ENCODE measurements at regions not wholly inside any gene's neighbourhood (a gene's known extent, or its start where the extent isn't known, plus 50 kb on each side); places are given as distances from the start of the nearest gene placed in this dataset.

- H3K4me3 ChIP-seq (ENCODE audit: control insufficient read depth, low read depth, low read length) = no peak overlapping the region
- TF ChIP-seq CTCF (IDR thresholded peaks at IDR 0.05; ENCODE audit: control insufficient read depth, insufficient read depth, low read depth, low read length, missing control alignments) = no peak
- no peak for DNase-seq (ENCODE audit: low read depth)
Observed at GRCh38 chr2:37568565-37568964, 102.9 kb downstream of the CDC42EP3 start.

DNA sequence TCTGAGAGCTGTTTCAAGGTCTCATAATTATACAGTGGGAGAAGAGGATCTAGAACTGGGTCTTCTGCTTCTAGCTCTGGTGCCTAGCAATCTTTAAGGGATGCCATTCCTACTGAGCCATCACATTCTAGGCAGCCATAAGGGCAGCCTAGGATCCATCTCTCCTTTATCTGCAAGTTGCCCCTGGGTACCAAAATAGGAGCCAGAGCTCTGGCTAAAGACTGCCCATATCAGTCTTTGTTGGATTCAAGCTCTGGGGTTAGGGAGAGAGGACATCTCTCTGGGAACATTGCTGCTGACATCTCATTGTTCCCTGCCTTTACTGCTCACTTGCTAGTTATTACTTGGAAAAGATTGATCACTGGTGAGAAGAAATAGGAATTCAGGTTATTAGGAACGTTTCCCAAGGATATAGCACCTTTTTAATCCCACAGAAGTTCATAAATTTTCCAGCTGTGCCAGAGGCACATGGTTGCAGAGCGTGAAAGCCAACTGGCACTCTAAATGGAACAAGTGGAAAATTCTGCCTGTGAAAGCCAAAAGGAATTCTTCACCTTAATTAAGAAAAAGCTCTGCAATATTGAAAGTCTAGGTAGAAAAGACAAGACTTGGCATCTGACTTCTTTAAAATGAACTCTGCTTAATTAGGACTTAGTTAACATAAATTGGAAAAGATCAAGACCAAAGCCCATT, 102.2 kb downstream of the CDC42EP3 start:
- no peak for TF ChIP-seq CTCF (IDR thresholded peaks at IDR 0.05; ENCODE audit: control insufficient read depth, insufficient read depth, low read depth, low read length, missing control alignments)
- no peak for DNase-seq (ENCODE audit: low read depth)

DNA sequence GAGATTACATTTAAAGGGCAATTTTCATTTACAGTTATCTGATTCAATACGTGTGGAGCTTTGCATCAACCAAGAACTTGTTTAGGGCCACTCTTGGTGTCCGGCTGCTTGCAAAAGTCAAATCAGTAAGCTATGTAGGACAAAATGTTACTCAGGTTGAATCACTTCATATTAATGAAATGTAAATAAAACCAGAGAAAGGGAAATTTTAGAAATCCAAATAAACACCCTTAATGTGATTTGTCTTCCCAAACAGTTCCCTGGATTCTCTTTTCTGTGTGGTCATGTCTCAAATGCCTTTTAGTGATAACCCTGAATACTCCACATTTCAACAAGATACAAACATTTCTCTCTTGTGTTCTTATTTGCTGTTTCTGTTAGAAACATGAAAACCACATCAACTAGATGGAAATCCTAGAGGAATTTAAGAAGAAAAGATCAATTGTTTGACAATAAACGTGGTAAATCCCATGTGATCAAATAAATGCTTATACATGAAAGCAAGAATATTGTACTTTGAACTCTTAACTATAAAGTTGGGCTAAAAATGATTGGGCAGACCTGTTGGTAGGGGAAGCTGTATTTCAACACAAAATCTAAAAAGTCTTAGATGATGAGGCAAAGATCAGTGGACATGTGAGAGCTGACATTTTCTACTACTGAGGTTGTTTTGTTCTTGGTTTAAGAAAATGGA, 101.3 kb downstream of the CDC42EP3 start:
- DNase-seq (ENCODE audit: low read depth) = no peak
- H3K4me3 ChIP-seq (ENCODE audit: control insufficient read depth, low read depth, low read length) = no peak overlapping the region
- TF ChIP-seq CTCF (IDR thresholded peaks at IDR 0.05; ENCODE audit: control insufficient read depth, insufficient read depth, low read depth, low read length, missing control alignments) = no peak

More for the DNA sequence above, 102.2 kb downstream of the CDC42EP3 start:
- no peak overlapping the region for H3K4me3 ChIP-seq (ENCODE audit: control insufficient read depth, low read depth, low read length)

- DNase-seq (ENCODE audit: low read depth) = no peak
- no peak for TF ChIP-seq CTCF (IDR thresholded peaks at IDR 0.05; ENCODE audit: control insufficient read depth, insufficient read depth, low read depth, low read length, missing control alignments)
- no peak overlapping the region for H3K4me3 ChIP-seq (ENCODE audit: control insufficient read depth, low read depth, low read length)
Observed at GRCh38 chr2:37570773-37571586, 100.5 kb downstream of the CDC42EP3 start.

GRCh38 chr2:37571587-37572136, 99.8 kb downstream of the CDC42EP3 start:
- no peak for DNase-seq (ENCODE audit: low read depth)
- no peak overlapping the region for H3K4me3 ChIP-seq (ENCODE audit: control insufficient read depth, low read depth, low read length)

More at GRCh38 chr2:37571587-37572136, 99.8 kb downstream of the CDC42EP3 start:
- no peak for TF ChIP-seq CTCF (IDR thresholded peaks at IDR 0.05; ENCODE audit: control insufficient read depth, insufficient read depth, low read depth, low read length, missing control alignments)
